GM12878 (cell line): ENCODE measurements at regions not wholly inside any gene's neighbourhood (a gene's known extent, or its start where the extent isn't known, plus 50 kb on each side); places are given as distances from the start of the nearest gene placed in this dataset.

Experiments used
- ATAC-seq: fragments of 200-7000 bp; cut with Tn5 transposase; 3 replicates; pipeline ENCODE4 v1.9.1; 2020; ENCODE audit warnings: mild to moderate bottlenecking, moderate library complexity
- BruUV-seq: library from RNA; stranded (reverse); fragments of 400-500 nt; replicated peaks from 2 replicates; lab custom pipeline; 2021; lab: Mats Ljungman, UMichigan
- CTCF ChIA-PET: fragments of 300-600 bp; sonication (Branson Sonifier 250); formaldehyde crosslinking; extraction: SDS; loops from one replicate; lab custom pipeline; 2021; ENCODE audit warnings: inconsistent platforms; lab: Yijun Ruan, JAX
- POLR2A ChIA-PET: fragments of 350-600 bp; formaldehyde crosslinking; extraction: SDS; loops from one replicate; lab custom pipeline; 2021; ENCODE audit warnings: inconsistent platforms; lab: Charles Lee
- RAD21 ChIA-PET: fragments of 300-600 bp; sonication (Branson Sonifier 250); formaldehyde crosslinking; loops from one replicate; lab custom pipeline; 2023; ENCODE audit warnings: antibody characterized with exemption; ENCODE audit not compliant: unreplicated experiment; lab: Charles Lee
- SMC1A ChIA-PET: fragments of 300-600 bp; sonication (Branson Sonifier 250); formaldehyde crosslinking; loops from one replicate; lab custom pipeline; 2023; ENCODE audit not compliant: unreplicated experiment, uncharacterized antibody; lab: Charles Lee
- DNase-seq: peaks from one replicate; pipeline ENCODE4 v3.0.0-alpha.2; 2011; ENCODE audit warnings: low read depth, low spot score
- FAIRE-seq: peaks from 3 replicates; lab custom pipeline; 2011; peaks lifted over from hg19 to GRCh38; lab: Jason Lieb, UNC
- H2AFZ ChIP-seq: 2 replicates; pipeline ENCODE4 v1.6.0; 2011; ENCODE audit warnings: low read depth, low read length, control low read depth; ENCODE audit not compliant: control insufficient read depth
- H3K27ac ChIP-seq: 2 replicates; pipeline ENCODE4 v1.5.1; 2011; ENCODE audit warnings: control low read depth; ENCODE audit not compliant: control insufficient read depth, insufficient read depth
- H3K27me3 ChIP-seq, 2 experiments: replicated peaks in 1 of 2; 2 replicates each; pipeline versions ENCODE4 v1.6.0 to v1.6.1; 2011; ENCODE audit warnings: low read length in 1 of 2; ENCODE audit not compliant: control insufficient read depth in 2 of 2, insufficient read depth in 2 of 2
- H3K36me3 ChIP-seq, 2 experiments: 2 replicates each; pipeline ENCODE4 v1.5.1; 2011; ENCODE audit warnings: low read length in 1 of 2; ENCODE audit not compliant: control insufficient read depth in 2 of 2, insufficient read depth in 2 of 2
- H3K4me1 ChIP-seq: 2 replicates; pipeline ENCODE4 v1.6.1; 2011; ENCODE audit warnings: mild to moderate bottlenecking, low read length, moderate library complexity, mixed read lengths; ENCODE audit not compliant: control insufficient read depth, insufficient read depth
- H3K4me2 ChIP-seq: 2 replicates; pipeline ENCODE4 v1.6.0; 2011; ENCODE audit warnings: control low read depth; ENCODE audit not compliant: control insufficient read depth, insufficient read depth
- H3K4me3 ChIP-seq: fragments of 200-600 bp; sonication (generic); 2 replicates; pipeline ENCODE4 v1.5.1; 2016
- H3K79me2 ChIP-seq: 2 replicates; pipeline ENCODE4 v1.6.0; 2011; ENCODE audit warnings: low read length; ENCODE audit not compliant: control insufficient read depth, insufficient read depth
- H3K9ac ChIP-seq: 2 replicates; pipeline ENCODE4 v1.8.0; 2011; ENCODE audit warnings: low read length, control low read depth, mixed read lengths; ENCODE audit not compliant: control insufficient read depth, insufficient read depth
- H3K9me3 ChIP-seq: replicated peaks from 3 replicates; pipeline ENCODE4 v1.5.1; 2011; ENCODE audit warnings: mild to moderate bottlenecking, low read length; ENCODE audit not compliant: control insufficient read depth, insufficient read depth
- H4K20me1 ChIP-seq: 2 replicates; pipeline ENCODE4 v1.6.0; 2011; ENCODE audit not compliant: control insufficient read depth, insufficient read depth
- ATF2 ChIP-seq: IDR thresholded peaks from 2 replicates; pipeline ENCODE4 v1.6.1; 2012; ENCODE audit warnings: low read length, inconsistent platforms
- CEBPZ ChIP-seq: fragments of 150-350 bp; IDR thresholded peaks from 2 replicates; pipeline ENCODE4 v1.6.1; 2016; ENCODE audit warnings: low read depth, low read length
- CUX1 ChIP-seq: IDR thresholded peaks from 2 replicates; pipeline ENCODE4 v1.6.1; 2012; ENCODE audit warnings: improper control_type of control experiment, low read depth, low read length; ENCODE audit not compliant: insufficient replicate concordance
- HDGF ChIP-seq: fragments of 450-650 bp; IDR thresholded peaks from 2 replicates; pipeline ENCODE4 v1.6.1; 2016; ENCODE audit warnings: antibody characterized with exemption
- IRF5 ChIP-seq: fragments of 450-650 bp; IDR thresholded peaks from 2 replicates; pipeline ENCODE4 v1.6.1; 2017; ENCODE audit warnings: borderline replicate concordance
- MTA2 ChIP-seq: fragments of 450-650 bp; IDR thresholded peaks from 2 replicates; pipeline ENCODE4 v1.6.1; 2016; ENCODE audit warnings: low read depth, mild to moderate bottlenecking, moderate library complexity
- MTA3 ChIP-seq: IDR thresholded peaks from 2 replicates; pipeline ENCODE4 v1.6.1; 2012; ENCODE audit warnings: low read length, inconsistent platforms, borderline replicate concordance
- NR2C2 ChIP-seq: IDR thresholded peaks from 2 replicates; pipeline ENCODE4 v1.6.1; 2011; ENCODE audit warnings: borderline replicate concordance, low read depth; ENCODE audit not compliant: control insufficient read depth, insufficient read length
- NRF1 ChIP-seq: conservative IDR thresholded peaks from 2 replicates; pipeline ENCODE4 v1.6.1; 2011; ENCODE audit warnings: mild to moderate bottlenecking, low read depth, low read length, improper control_type of control experiment
- STAT3 ChIP-seq: IDR thresholded peaks from 2 replicates; pipeline ENCODE4 v1.6.1; 2011; ENCODE audit warnings: low read depth, low read length, improper control_type of control experiment
- SUZ12 ChIP-seq: fragments of 200-600 bp; sonication (generic); IDR thresholded peaks from one replicate; pipeline ENCODE4 v1.6.1; 2018; ENCODE audit warnings: antibody characterized with exemption, mild to moderate bottlenecking; ENCODE audit not compliant: unreplicated experiment
- TBL1XR1 ChIP-seq: IDR thresholded peaks from 2 replicates; pipeline ENCODE4 v1.6.1; 2012; ENCODE audit warnings: low read depth, low read length, improper control_type of control experiment
- WGBS: methylation state at CpG from one replicate; pipeline ENCODE4 v1.1.6; 2016; ENCODE audit warnings: low lambda C conversion rate; ENCODE audit not compliant: insufficient replicate concordance, insufficient coverage; ENCODE audit errors: missing lambda C conversion rate; 5-methylcytosine and 5-hydroxymethylcytosine counted together
- in situ Hi-C: fragments of 300-500 bp; cut with MboI; formaldehyde crosslinking; loops from 9 replicates; pipeline ENCODE4 v1.14.3; 2018; ENCODE audit warnings: mixed read lengths
- intact Hi-C: fragments of 100-400 bp; cut with micrococcal nuclease; formaldehyde crosslinking; loops from one replicate; pipeline ENCODE4 v1.14.2; 2022; ENCODE audit not compliant: unreplicated experiment
- TF ChIP-seq, protein P1 (sequence below): fragments of 450-650 bp; IDR thresholded peaks from 2 replicates; pipeline ENCODE4 v1.6.1; 2014; ENCODE audit warnings: mild to moderate bottlenecking

DNA sequence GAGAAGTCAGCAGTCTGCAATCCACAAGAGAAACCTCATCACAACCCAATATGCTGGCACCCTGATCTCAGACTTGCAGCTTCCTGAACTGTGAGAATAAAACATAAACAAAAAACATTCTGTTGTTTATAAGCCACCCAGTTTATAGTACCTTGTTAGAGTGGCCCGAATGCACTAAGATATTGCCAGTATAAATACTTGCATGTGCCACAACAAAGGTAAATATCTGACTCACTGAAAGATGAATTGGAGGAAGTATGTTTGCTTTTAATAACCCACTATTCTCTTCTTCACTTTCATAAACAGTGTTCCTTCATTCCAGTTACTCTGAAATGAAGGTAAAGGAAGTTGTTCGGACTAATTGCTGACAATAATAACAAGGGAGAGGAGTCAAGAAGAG is 1163.4 kb upstream of the CDH6 start:
- Histone ChIP-seq H3K36me3 (no peaks in the 10 kb centered on the region), H3K79me2 (no peaks in the 10 kb centered on the region), H3K4me2 (no peak overlapping the region), H3K4me3 (no peak overlapping the region), H4K20me1 (no peaks in the 10 kb centered on the region), H3K4me1 (no peaks in the 10 kb centered on the region), H3K9me3 (no peaks in the 10 kb centered on the region), H3K9ac (no peak overlapping the region), H2AFZ (no peak overlapping the region), H3K27ac (no peak overlapping the region), H3K27me3 (no peaks in the 10 kb centered on the region)
- CTCF ChIA-PET = no interaction called here
- TF ChIP-seq MTA2 (no peak), ATF2 (no peak), CEBPZ (no peak), SUZ12 (no peak), NR2C2 (no peak), CUX1 (no peak), MTA3 (no peak), STAT3 (no peak), NRF1 (no peak), IRF5 (no peak), TBL1XR1 (no peak), HDGF (no peak)
- TF ChIP-seq, protein P1, sequence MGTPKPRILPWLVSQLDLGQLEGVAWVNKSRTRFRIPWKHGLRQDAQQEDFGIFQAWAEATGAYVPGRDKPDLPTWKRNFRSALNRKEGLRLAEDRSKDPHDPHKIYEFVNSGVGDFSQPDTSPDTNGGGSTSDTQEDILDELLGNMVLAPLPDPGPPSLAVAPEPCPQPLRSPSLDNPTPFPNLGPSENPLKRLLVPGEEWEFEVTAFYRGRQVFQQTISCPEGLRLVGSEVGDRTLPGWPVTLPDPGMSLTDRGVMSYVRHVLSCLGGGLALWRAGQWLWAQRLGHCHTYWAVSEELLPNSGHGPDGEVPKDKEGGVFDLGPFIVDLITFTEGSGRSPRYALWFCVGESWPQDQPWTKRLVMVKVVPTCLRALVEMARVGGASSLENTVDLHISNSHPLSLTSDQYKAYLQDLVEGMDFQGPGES = no peak
- in situ Hi-C loops = loop anchor here (25.0 kb wide), 1 partner anchor 1207 kb away; no protein-coding TSS in a partner anchor
- FAIRE-seq = no peak
- DNase-seq = no peak
- POLR2A ChIA-PET = no interaction called here
- no peak for ATAC-seq
- RAD21 ChIA-PET = no interaction called here
- SMC1A ChIA-PET = no interaction called here
- BruUV-seq = no TSS peak
- WGBS = 11% methylated on average over 2 of the region's 2 CpGs
- intact Hi-C loops = no loop called here
